H9 (cell line): ENCODE measurements at regions not wholly inside any gene's neighbourhood (a gene's known extent, or its start where the extent isn't known, plus 50 kb on each side); places are given as distances from the start of the nearest gene placed in this dataset.

Source experiments
- DNase-seq: peaks from one replicate; pipeline ENCODE4 v3.0.0-alpha.2; 2017
- H2AFZ ChIP-seq: one replicate; pipeline ENCODE4 v1.6.1; 2013; ENCODE audit warnings: mild to moderate bottlenecking, low read length, control low read depth, moderate library complexity
- H2AK5ac ChIP-seq: 2 replicates; pipeline ENCODE4 v1.6.1; 2013; ENCODE audit warnings: low read length, control low read depth, mixed read lengths; ENCODE audit not compliant: insufficient read length
- H2BK120ac ChIP-seq: one replicate; pipeline ENCODE4 v1.6.1; 2013; ENCODE audit warnings: low read depth, mild to moderate bottlenecking, low read length, control low read depth, inconsistent platforms; ENCODE audit not compliant: poor library complexity, severe bottlenecking
- H2BK12ac ChIP-seq: 2 replicates; pipeline ENCODE4 v1.6.1; 2013; ENCODE audit warnings: low read length, control low read depth, mixed read lengths, low read depth; ENCODE audit not compliant: insufficient read length
- H2BK15ac ChIP-seq: 2 replicates; pipeline ENCODE4 v1.6.1; 2013; ENCODE audit warnings: low read depth, low read length, control low read depth
- H2BK20ac ChIP-seq: one replicate; pipeline ENCODE4 v1.6.1; 2013; ENCODE audit warnings: low read depth, mild to moderate bottlenecking, low read length, control low read depth, inconsistent platforms; ENCODE audit not compliant: poor library complexity, severe bottlenecking
- H2BK5ac ChIP-seq: 2 replicates; pipeline ENCODE4 v1.6.1; 2013; ENCODE audit warnings: low read length, control low read depth, mixed read lengths; ENCODE audit not compliant: insufficient read length
- H3K14ac ChIP-seq: 2 replicates; pipeline ENCODE4 v1.6.1; 2013; ENCODE audit warnings: low read length, control low read depth; ENCODE audit not compliant: insufficient read depth
- H3K18ac ChIP-seq: 2 replicates; pipeline ENCODE4 v1.6.1; 2013; ENCODE audit warnings: low read depth, mild to moderate bottlenecking, mixed read lengths, low read length, control low read depth; ENCODE audit not compliant: insufficient read length
- H3K23ac ChIP-seq: 2 replicates; pipeline ENCODE4 v1.6.1; 2013; ENCODE audit warnings: low read length, control low read depth, mixed read lengths, low read depth; ENCODE audit not compliant: insufficient read length
- H3K23me2 ChIP-seq: 2 replicates; pipeline ENCODE4 v1.6.1; 2013; ENCODE audit warnings: low read depth, mild to moderate bottlenecking, mixed read lengths, low read length, control low read depth; ENCODE audit not compliant: insufficient read length, poor library complexity, severe bottlenecking
- H3K27ac ChIP-seq: 2 replicates; pipeline ENCODE4 v1.5.1; 2013; ENCODE audit warnings: low read length, control low read depth, mixed read lengths, low read depth; ENCODE audit not compliant: insufficient read length
- H3K27me3 ChIP-seq: 2 replicates; pipeline ENCODE4 v1.6.1; 2013; ENCODE audit warnings: low read length, control low read depth, inconsistent platforms; ENCODE audit not compliant: insufficient read depth
- H3K4ac ChIP-seq: 2 replicates; pipeline ENCODE4 v1.6.1; 2013; ENCODE audit warnings: low read depth, mild to moderate bottlenecking, control low read depth, inconsistent platforms, low read length, moderate library complexity
- H3K4me1 ChIP-seq: 2 replicates; pipeline ENCODE4 v1.6.1; 2013; ENCODE audit warnings: low read length, control low read depth, inconsistent platforms; ENCODE audit not compliant: insufficient read depth
- H3K4me2 ChIP-seq: 2 replicates; pipeline ENCODE4 v1.6.1; 2013; ENCODE audit warnings: low read length, control low read depth, mixed read lengths; ENCODE audit not compliant: insufficient read length, insufficient read depth
- H3K56ac ChIP-seq: 2 replicates; pipeline ENCODE4 v1.6.1; 2013; ENCODE audit warnings: low read depth, mild to moderate bottlenecking, mixed read lengths, low read length, control low read depth; ENCODE audit not compliant: insufficient read length
- H3K79me1 ChIP-seq: 2 replicates; pipeline ENCODE4 v1.6.1; 2013; ENCODE audit warnings: low read depth, mild to moderate bottlenecking, moderate library complexity, low read length, control low read depth, inconsistent platforms; ENCODE audit not compliant: insufficient read depth, poor library complexity, severe bottlenecking
- H3K79me2 ChIP-seq: 2 replicates; pipeline ENCODE4 v1.6.1; 2013; ENCODE audit warnings: low read length, control low read depth, inconsistent platforms; ENCODE audit not compliant: insufficient read depth
- H3K9ac ChIP-seq: 2 replicates; pipeline ENCODE4 v1.6.1; 2013; ENCODE audit warnings: low read length, control low read depth, mixed read lengths; ENCODE audit not compliant: insufficient read length; ENCODE audit errors: extremely low read depth
- H3K9me3 ChIP-seq: one replicate; pipeline ENCODE4 v1.6.1; 2013; ENCODE audit warnings: low read depth, low read length, inconsistent platforms; ENCODE audit not compliant: control insufficient read depth
- H3T11ph ChIP-seq: one replicate; pipeline ENCODE4 v1.6.1; 2013; ENCODE audit warnings: mild to moderate bottlenecking, low read length, control low read depth, inconsistent platforms
- H4K20me1 ChIP-seq: one replicate; pipeline ENCODE4 v1.6.1; 2013; ENCODE audit not compliant: control insufficient read depth, insufficient read length, insufficient read depth
- H4K5ac ChIP-seq: 2 replicates; pipeline ENCODE4 v1.6.1; 2013; ENCODE audit warnings: low read depth, mild to moderate bottlenecking, mixed read lengths, low read length, control low read depth; ENCODE audit not compliant: insufficient read length
- H4K8ac ChIP-seq: replicated peaks from 2 replicates; pipeline ENCODE4 v1.6.1; 2013; ENCODE audit warnings: low read length, control low read depth, mixed read lengths, low read depth; ENCODE audit not compliant: insufficient read length
- H4K91ac ChIP-seq: 2 replicates; pipeline ENCODE4 v1.6.1; 2013; ENCODE audit warnings: low read depth, mild to moderate bottlenecking, moderate library complexity, mixed read lengths, low read length, control low read depth; ENCODE audit not compliant: insufficient read length
- H3K27ac Mint-ChIP-seq, 3 experiments: 2 replicates in 2 of 3; 3 replicates in 1 of 3; pipeline ENCODE4 v1.8.0; 2020 to 2021; ENCODE audit warnings: mixed read lengths in 3 of 3, mild to moderate bottlenecking in 1 of 3, moderate library complexity in 1 of 3
- H3K27me3 Mint-ChIP-seq: 2 replicates; pipeline ENCODE4 v1.8.0; 2021; ENCODE audit warnings: low read depth, mild to moderate bottlenecking, moderate library complexity, mixed read lengths
- H3K36me3 Mint-ChIP-seq, 3 experiments: 2 replicates in 2 of 3; 3 replicates in 1 of 3; pipeline ENCODE4 v1.8.0; 2020 to 2021; ENCODE audit warnings: low read depth in 3 of 3, mixed read lengths in 3 of 3; ENCODE audit not compliant: insufficient read depth in 1 of 3
- H3K4me1 Mint-ChIP-seq, 2 experiments: 2 replicates each; pipeline ENCODE4 v1.8.0; 2020; ENCODE audit warnings: mixed read lengths in 2 of 2
- H3K4me3 Mint-ChIP-seq, 2 experiments: 2 replicates in 1 of 2; 3 replicates in 1 of 2; pipeline ENCODE4 v1.8.0; 2020 to 2021; ENCODE audit warnings: mild to moderate bottlenecking in 2 of 2, mixed read lengths in 2 of 2, moderate library complexity in 1 of 2
- H3K9me3 Mint-ChIP-seq, 2 experiments: 2 replicates in 1 of 2; 3 replicates in 1 of 2; pipeline ENCODE4 v1.8.0; 2020; ENCODE audit warnings: mild to moderate bottlenecking in 2 of 2, mixed read lengths in 2 of 2, moderate library complexity in 1 of 2
- CTCF ChIP-seq: fragments of 200-600 bp; sonication (generic); conservative IDR thresholded peaks from 3 replicates; pipeline ENCODE4 v1.8.0; 2021; ENCODE audit warnings: antibody characterized with exemption, mild to moderate bottlenecking
- WGBS: extraction: QIAGEN DNeasy Blood & Tissue Kit; methylation state at CpG from one replicate; pipeline ENCODE4 v1.1.7; 2013; ENCODE audit warnings: missing lambda C conversion rate, low lambda C conversion rate, mixed read lengths; ENCODE audit not compliant: insufficient read length; ENCODE audit errors: extremely low coverage; 5-methylcytosine and 5-hydroxymethylcytosine counted together

GRCh38 chrX:125694171-125694570 lies 374.5 kb downstream of the TEX13C start:
- H4K91ac ChIP-seq = no peak overlapping the region
- no peak overlapping the region for H3K23ac ChIP-seq
- Mint-ChIP-seq H3K4me1 (peaks cover 0 to 4% of the 10 kb centered on the region in 2 experiments; a peak in 2 of 4 replicates), H3K27me3 (no peaks in the 10 kb centered on the region), H3K4me3 (no peak overlapping the region), H3K9me3 (peaks cover 7 to 29% of the 10 kb centered on the region in 2 experiments), H3K27ac (no peak overlapping the region), H3K36me3 (peaks cover 0 to 3% (median 0%) of the 10 kb centered on the region in 3 experiments; a peak in 4 of 7 replicates)
- no peaks in the 10 kb centered on the region for H3K27me3 ChIP-seq
- H3K79me1 ChIP-seq = no peaks in the 10 kb centered on the region
- no peaks in the 10 kb centered on the region for H3K4me1 ChIP-seq
- DNase-seq = no peak
- H3K18ac ChIP-seq = no peak overlapping the region
- no peaks in the 10 kb centered on the region for H3K9me3 ChIP-seq
- no peak overlapping the region for H2BK15ac ChIP-seq
- H4K8ac ChIP-seq = no peak overlapping the region
- H3T11ph ChIP-seq = no peak overlapping the region
- H4K5ac ChIP-seq = no peak overlapping the region
- no peak overlapping the region for H2BK12ac ChIP-seq
- no peak overlapping the region for H2BK120ac ChIP-seq
- no peak overlapping the region for H3K4me2 ChIP-seq
- H2BK20ac ChIP-seq = no peak overlapping the region
- no peak overlapping the region for H3K27ac ChIP-seq
- no peak overlapping the region for H3K56ac ChIP-seq
- no CpG with 5 or more reads among the region's 1 CpG for WGBS
- no peak overlapping the region for H2AK5ac ChIP-seq
- no peak overlapping the region for H3K14ac ChIP-seq
- H4K20me1 ChIP-seq = no peaks in the 10 kb centered on the region
- TF ChIP-seq CTCF = no peak
- no peaks in the 10 kb centered on the region for H3K23me2 ChIP-seq
- no peak overlapping the region for H2AFZ ChIP-seq
- H3K4ac ChIP-seq = no peak overlapping the region
- no peak overlapping the region for H2BK5ac ChIP-seq
- H3K9ac ChIP-seq = no peak overlapping the region
- no peaks in the 10 kb centered on the region for H3K79me2 ChIP-seq
